ENCODE measurements at regions not wholly inside any gene's neighbourhood (a gene's known extent, or its start where the extent isn't known, plus 50 kb on each side); places are given as distances from the start of the nearest gene placed in this dataset.

DNA sequence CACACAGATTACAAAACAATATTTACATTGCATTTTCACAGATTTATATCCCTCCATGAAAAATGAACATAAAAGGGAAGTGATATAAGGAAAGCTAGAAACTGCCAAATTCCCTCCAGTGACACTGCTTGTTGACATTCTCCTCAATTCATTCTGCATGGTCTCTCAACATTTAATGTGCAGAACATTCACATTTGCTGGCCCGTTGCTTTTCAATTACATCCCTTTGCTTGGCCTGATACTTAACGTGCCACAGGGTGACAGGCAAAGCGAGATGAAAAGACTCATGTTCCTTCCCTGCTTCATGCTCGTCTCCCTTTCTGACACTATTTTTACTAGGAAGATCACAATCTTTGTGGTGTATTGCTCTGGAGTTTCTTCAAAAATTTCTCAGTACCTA lies 1019.7 kb upstream of the LRRN3 start:
- Mint-ChIP-seq H3K27me3 (peaks cover 1% of the 10 kb centered on the region), H3K4me3 (no peak overlapping the region), H3K9me3 (no peaks in the 10 kb centered on the region), H3K27ac (no peak overlapping the region), H3K4me1 (ENCODE audit: low read depth) (no peaks in the 10 kb centered on the region), H3K36me3 (ENCODE audit: low read depth) (no peaks in the 10 kb centered on the region)
- ChIA-PET POLR2A (no interaction called here), CTCF (no interaction called here)
- no peak for ATAC-seq
- TF ChIP-seq, protein P1, sequence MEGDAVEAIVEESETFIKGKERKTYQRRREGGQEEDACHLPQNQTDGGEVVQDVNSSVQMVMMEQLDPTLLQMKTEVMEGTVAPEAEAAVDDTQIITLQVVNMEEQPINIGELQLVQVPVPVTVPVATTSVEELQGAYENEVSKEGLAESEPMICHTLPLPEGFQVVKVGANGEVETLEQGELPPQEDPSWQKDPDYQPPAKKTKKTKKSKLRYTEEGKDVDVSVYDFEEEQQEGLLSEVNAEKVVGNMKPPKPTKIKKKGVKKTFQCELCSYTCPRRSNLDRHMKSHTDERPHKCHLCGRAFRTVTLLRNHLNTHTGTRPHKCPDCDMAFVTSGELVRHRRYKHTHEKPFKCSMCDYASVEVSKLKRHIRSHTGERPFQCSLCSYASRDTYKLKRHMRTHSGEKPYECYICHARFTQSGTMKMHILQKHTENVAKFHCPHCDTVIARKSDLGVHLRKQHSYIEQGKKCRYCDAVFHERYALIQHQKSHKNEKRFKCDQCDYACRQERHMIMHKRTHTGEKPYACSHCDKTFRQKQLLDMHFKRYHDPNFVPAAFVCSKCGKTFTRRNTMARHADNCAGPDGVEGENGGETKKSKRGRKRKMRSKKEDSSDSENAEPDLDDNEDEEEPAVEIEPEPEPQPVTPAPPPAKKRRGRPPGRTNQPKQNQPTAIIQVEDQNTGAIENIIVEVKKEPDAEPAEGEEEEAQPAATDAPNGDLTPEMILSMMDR (IDR thresholded peaks at IDR 0.05), result no peak
- no peak for DNase-seq
- intact Hi-C loops (cut with micrococcal nuclease), result no loop called here

DNA sequence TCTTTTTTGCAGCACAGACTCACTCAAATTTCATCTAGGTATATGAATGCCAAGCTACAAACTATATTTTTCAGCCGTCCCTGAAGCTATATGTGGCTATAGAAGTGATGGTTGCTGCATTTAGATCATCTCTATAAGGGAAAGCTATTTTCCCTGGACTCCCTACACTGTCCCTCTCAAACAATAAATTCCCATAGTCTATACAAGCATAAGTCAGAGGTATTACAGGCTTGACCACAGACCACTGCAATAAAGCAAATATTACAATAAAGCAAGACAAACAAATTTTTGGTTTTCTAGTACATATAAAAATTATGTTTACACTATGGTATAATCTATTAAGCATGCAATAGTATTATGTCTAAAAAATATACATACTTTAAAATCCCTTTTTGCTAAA lies 1015.5 kb upstream of the LRRN3 start:
- POLR2A ChIA-PET, result no interaction called here

DNA sequence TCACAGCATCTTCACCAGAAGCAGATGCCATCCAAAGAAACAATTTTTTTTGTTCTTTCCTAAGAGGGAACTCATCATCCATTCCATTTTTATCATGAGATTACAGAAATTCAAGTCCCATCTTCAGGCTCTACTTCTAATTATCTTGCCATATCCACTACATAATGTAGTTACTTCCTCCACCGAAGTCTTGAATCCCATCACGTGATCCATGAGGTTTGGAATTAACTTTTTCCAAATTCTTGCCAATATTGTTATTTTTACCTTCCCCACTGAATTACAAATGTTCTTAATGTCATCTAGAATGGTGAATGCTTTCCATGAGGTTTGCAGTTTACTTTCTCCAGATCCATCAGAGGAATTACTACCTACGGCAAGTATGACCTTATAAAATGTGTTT lies 1014.7 kb upstream of the LRRN3 start:
- ATAC-seq, result no peak
- TF ChIP-seq, protein P1 (IDR thresholded peaks at IDR 0.05), result no peak
- H3K4me3 Mint-ChIP-seq, result no peak overlapping the region

More for the DNA sequence above, 1015.5 kb upstream of the LRRN3 start:
- intact Hi-C loops (cut with micrococcal nuclease), result no loop called here
- no peaks in the 10 kb centered on the region for H3K4me1 Mint-ChIP-seq (ENCODE audit: low read depth)
- DNase-seq, result no peak
- no peak for ATAC-seq
- TF ChIP-seq, protein P1 (IDR thresholded peaks at IDR 0.05), result no peak
- no peaks in the 10 kb centered on the region for H3K27me3 Mint-ChIP-seq
- H3K9me3 Mint-ChIP-seq, result no peaks in the 10 kb centered on the region
- no peak overlapping the region for H3K4me3 Mint-ChIP-seq
- no peak overlapping the region for H3K27ac Mint-ChIP-seq
- H3K36me3 Mint-ChIP-seq (ENCODE audit: low read depth), result no peaks in the 10 kb centered on the region
- CTCF ChIA-PET, result no interaction called here

DNA sequence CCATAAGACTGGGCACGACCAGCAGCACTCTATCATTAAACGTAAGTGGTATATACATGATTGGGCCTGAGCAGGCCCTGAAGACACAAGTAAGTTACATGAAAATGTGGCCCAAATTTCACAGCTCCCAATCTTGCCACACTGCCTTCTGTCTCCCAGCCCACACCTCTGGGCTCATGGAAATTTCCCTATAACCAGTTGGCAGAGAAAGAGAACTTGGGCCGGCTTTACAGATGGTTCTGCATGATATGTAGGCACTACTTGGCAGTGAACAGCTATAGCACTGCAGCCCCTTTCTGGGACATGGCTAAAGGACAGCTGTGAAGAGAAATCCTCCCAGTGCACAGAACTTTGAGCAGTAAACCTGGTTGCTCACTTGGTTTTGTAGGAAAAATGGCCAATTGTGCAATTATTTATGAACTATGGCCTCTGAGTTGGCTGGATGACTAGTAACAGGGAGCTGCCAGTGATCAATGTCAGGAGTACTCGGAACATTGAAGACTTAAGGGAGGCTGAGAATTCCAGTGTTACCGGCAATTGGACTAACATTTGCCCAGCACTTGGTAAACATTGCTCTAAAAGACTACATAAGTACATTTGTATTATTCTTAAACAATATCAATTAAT lies 1006.6 kb upstream of the LRRN3 start:
- POLR2A ChIA-PET, result no interaction called here
- CTCF ChIA-PET, result no interaction called here
- H3K27ac Mint-ChIP-seq, result no peak overlapping the region
- intact Hi-C loops (cut with micrococcal nuclease), result no loop called here
- no peaks in the 10 kb centered on the region for H3K4me1 Mint-ChIP-seq (ENCODE audit: low read depth)
- no peaks in the 10 kb centered on the region for H3K27me3 Mint-ChIP-seq
- no peak overlapping the region for H3K4me3 Mint-ChIP-seq
- TF ChIP-seq, protein P1 (IDR thresholded peaks at IDR 0.05), result no peak
- DNase-seq, result no peak
- H3K9me3 Mint-ChIP-seq, result no peaks in the 10 kb centered on the region
- no peaks in the 10 kb centered on the region for H3K36me3 Mint-ChIP-seq (ENCODE audit: low read depth)
- ATAC-seq, result no peak

More for the DNA sequence above, 1014.7 kb upstream of the LRRN3 start:
- H3K9me3 Mint-ChIP-seq, result no peaks in the 10 kb centered on the region
- H3K36me3 Mint-ChIP-seq (ENCODE audit: low read depth), result no peaks in the 10 kb centered on the region
- ChIA-PET CTCF (no interaction called here), POLR2A (interaction anchor here (0.6 kb wide), 1 partner anchor 1033 kb away, joined by 3 read pairs; no protein-coding TSS in a partner anchor)
- no peaks in the 10 kb centered on the region for H3K27me3 Mint-ChIP-seq
- H3K4me1 Mint-ChIP-seq (ENCODE audit: low read depth), result no peaks in the 10 kb centered on the region
- intact Hi-C loops (cut with micrococcal nuclease), result no loop called here
- H3K27ac Mint-ChIP-seq, result no peak overlapping the region
- DNase-seq, result no peak

DNA sequence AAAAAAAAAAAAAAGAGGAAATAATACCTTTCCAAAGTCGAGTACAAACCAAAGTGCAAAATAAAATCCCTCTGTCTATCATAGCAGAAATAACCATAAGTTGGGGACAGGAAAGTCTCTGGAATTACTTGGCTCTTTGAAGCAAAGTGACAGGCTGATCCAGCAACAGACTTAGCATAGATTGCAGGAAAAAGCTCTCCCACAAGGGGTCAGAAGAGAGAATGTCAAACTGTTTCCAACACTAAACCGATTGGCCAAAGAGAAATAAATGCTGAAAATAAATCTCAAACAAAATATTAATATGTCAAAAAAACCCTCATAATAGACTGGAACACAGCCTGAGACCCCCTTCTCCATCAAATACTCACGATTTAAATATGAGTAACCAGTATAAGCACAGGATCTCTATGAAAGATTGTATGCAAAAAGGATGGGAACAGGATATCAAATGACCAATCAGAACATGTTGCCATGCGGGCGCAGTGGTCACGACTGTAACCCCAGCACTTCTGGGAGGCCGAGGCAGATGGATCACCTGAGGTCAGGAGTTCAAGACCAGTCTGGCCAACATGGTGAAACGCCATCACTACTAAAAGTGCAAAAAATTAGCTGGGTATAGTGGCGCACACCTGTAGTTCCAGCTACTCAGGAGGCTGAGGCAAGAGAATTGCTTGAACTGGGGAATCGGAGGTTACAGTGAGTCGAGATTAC lies 1000.7 kb upstream of the LRRN3 start:
- ChIA-PET CTCF (interaction anchor here (1.0 kb wide), 1 partner anchor 9 kb away, joined by 3 read pairs; no protein-coding TSS in a partner anchor), POLR2A (no interaction called here)
- H3K9me3 Mint-ChIP-seq, result no peaks in the 10 kb centered on the region
- no peak overlapping the region for H3K27ac Mint-ChIP-seq
- TF ChIP-seq, protein P1 (IDR thresholded peaks at IDR 0.05), result peak; percentile 18
- intact Hi-C loops (cut with micrococcal nuclease), result no loop called here
- DNase-seq (no peak), ATAC-seq (no peak)
- H3K27me3 Mint-ChIP-seq, result peaks cover 3% of the 10 kb centered on the region
- H3K36me3 Mint-ChIP-seq (ENCODE audit: low read depth), result no peaks in the 10 kb centered on the region
- no peak overlapping the region for H3K4me3 Mint-ChIP-seq
- no peaks in the 10 kb centered on the region for H3K4me1 Mint-ChIP-seq (ENCODE audit: low read depth)

Data from activated CD8-positive, alpha-beta T cell treated with anti-CD3 and anti-CD28 coated beads for 36 hours (primary cell).